T-cell (primary cell): ENCODE measurements at regions not wholly inside any gene's neighbourhood (a gene's known extent, or its start where the extent isn't known, plus 50 kb on each side); places are given as distances from the start of the nearest gene placed in this dataset.

Source experiments
- ATAC-seq, 4 experiments: fragments of 200-7000 bp in 3 of 4; fragments of 150-1000 bp in 1 of 4; cut with Tn5 transposase; replicated peaks in 1 of 4; 1 replicate in 3 of 4; 2 replicates in 1 of 4; pipeline ENCODE4 v1.10.0; 2021; ENCODE audit warnings: moderate library complexity in 3 of 4, mild to moderate bottlenecking in 2 of 4, moderate number of reproducible peaks in 1 of 4
- CTCF ChIA-PET, 2 donors: fragments of 300-600 bp; sonication (Branson Sonifier 250); formaldehyde crosslinking; loops; one replicate each; lab custom pipeline; 2022; ENCODE audit warnings: antibody characterized with exemption in 2 of 2; lab: Charles Lee
- POLR2A ChIA-PET, 2 donors: fragments of 300-600 bp; sonication (Branson Sonifier 250); formaldehyde crosslinking; loops; one replicate each; lab custom pipeline; 2022; ENCODE audit warnings: antibody characterized with exemption in 2 of 2; lab: Charles Lee
- DNase-seq, 35 experiments: peaks; one replicate each; pipeline versions ENCODE4 v3.0.0 to v3.0.0-alpha.2; 2013 to 2023
- H3K27ac ChIP-seq: one replicate; pipeline ENCODE4 v1.5.1; 2013; ENCODE audit warnings: low read length
- H3K27me3 ChIP-seq, 2 experiments: replicated peaks in 1 of 2; 1 replicate in 1 of 2; 2 replicates in 1 of 2; pipeline versions ENCODE4 v1.6.1 to v1.7.0; 2013; ENCODE audit warnings: low read length in 1 of 2, mixed read lengths in 1 of 2; ENCODE audit not compliant: control insufficient read depth in 2 of 2, insufficient read depth in 2 of 2; ENCODE audit errors: extremely low read depth in 1 of 2
- H3K36me3 ChIP-seq, 2 donors: 1 replicate in 1 of 2; 2 replicates in 1 of 2; pipeline versions ENCODE4 v1.6.1 to v1.7.0; 2013; ENCODE audit warnings: low read length in 1 of 2; ENCODE audit not compliant: control insufficient read depth in 2 of 2, insufficient read depth in 1 of 2; ENCODE audit errors: extremely low read depth in 1 of 2
- H3K4me1 ChIP-seq, 2 experiments: 1 replicate in 1 of 2; 2 replicates in 1 of 2; pipeline versions ENCODE4 v1.6.1 to v1.7.0; 2013; ENCODE audit warnings: low read length in 2 of 2, mixed read lengths in 1 of 2; ENCODE audit not compliant: insufficient read depth in 2 of 2, control insufficient read depth in 1 of 2; ENCODE audit errors: extremely low read depth in 1 of 2
- H3K4me3 ChIP-seq, 2 donors: 1 replicate in 1 of 2; 2 replicates in 1 of 2; pipeline versions ENCODE4 v1.5.1 to v1.7.0; 2013; ENCODE audit warnings: mild to moderate bottlenecking in 2 of 2, low read length in 1 of 2, moderate library complexity in 1 of 2; ENCODE audit not compliant: control insufficient read depth in 1 of 2; ENCODE audit errors: extremely low read depth in 1 of 2
- H3K9me3 ChIP-seq: 2 replicates; pipeline ENCODE4 v1.7.0; 2013
- H3K27ac Mint-ChIP-seq, 2 donors: one replicate each; pipeline ENCODE4 v1.8.0; 2020 to 2021; ENCODE audit warnings: mild to moderate bottlenecking in 2 of 2, mixed read lengths in 2 of 2
- H3K27me3 Mint-ChIP-seq, 2 donors: one replicate each; pipeline ENCODE4 v1.8.0; 2021 to 2022; ENCODE audit warnings: mixed read lengths in 2 of 2
- H3K36me3 Mint-ChIP-seq: one replicate; pipeline ENCODE4 v1.8.0; 2021; ENCODE audit warnings: mixed read lengths
- H3K4me1 Mint-ChIP-seq, 3 donors: one replicate each; pipeline ENCODE4 v1.8.0; 2020 to 2022; ENCODE audit warnings: mixed read lengths in 3 of 3, mild to moderate bottlenecking in 1 of 3
- H3K4me3 Mint-ChIP-seq, 3 donors: one replicate each; pipeline ENCODE4 v1.8.0; 2020 to 2022; ENCODE audit warnings: mild to moderate bottlenecking in 3 of 3, mixed read lengths in 3 of 3, moderate library complexity in 3 of 3
- H3K9me3 Mint-ChIP-seq, 3 donors: one replicate each; pipeline ENCODE4 v1.8.0; 2020 to 2022; ENCODE audit warnings: mixed read lengths in 3 of 3
- WGBS: methylation state at CpG from one replicate; pipeline ENCODE4 v1.1.5; 2013; ENCODE audit warnings: missing lambda C conversion rate; ENCODE audit not compliant: insufficient coverage; 5-methylcytosine and 5-hydroxymethylcytosine counted together

DNA sequence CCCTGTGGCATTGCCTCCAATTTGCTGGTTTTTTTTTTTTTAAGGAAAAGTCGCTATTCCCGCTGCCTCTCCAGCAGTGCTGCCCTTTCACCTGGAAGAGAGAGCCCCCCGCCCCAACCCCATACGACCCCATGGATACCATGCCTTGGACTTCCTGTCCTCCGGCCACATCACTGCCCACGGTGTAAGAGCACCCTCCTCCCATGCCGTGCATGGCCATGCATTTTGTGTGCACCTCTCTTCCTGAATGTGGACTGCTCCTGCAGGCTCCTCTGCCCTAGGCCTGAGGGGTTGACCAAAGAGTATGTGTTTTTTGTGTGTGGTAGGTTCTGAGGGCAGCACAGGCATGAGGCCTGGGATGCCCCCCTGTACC is 65.6 kb upstream of the SPON1 start:
- CTCF ChIA-PET: interaction anchor here in 1 of 2 donors (0.7 kb wide), 1 partner anchor 658 kb away, joined by 3 read pairs; no protein-coding TSS in a partner anchor
- no peaks in the 10 kb centered on the region for H3K9me3 ChIP-seq
- Mint-ChIP-seq H3K27me3 (peaks cover 0 to 4% of the 10 kb centered on the region in 2 donors), H3K9me3 (no peaks in the 10 kb centered on the region), H3K36me3 (no peaks in the 10 kb centered on the region), H3K27ac (no peak overlapping the region), H3K4me1 (peaks cover 4 to 15% (median 11%) of the 10 kb centered on the region in 3 donors), H3K4me3 (no peak overlapping the region)
- peaks cover 0 to 6% of the 10 kb centered on the region in 2 experiments for H3K27me3 ChIP-seq
- ATAC-seq (no peak), DNase-seq (no peak)
- WGBS: 86% methylated on average over 5 of the region's 7 CpGs
- H3K36me3 ChIP-seq: no peaks in the 10 kb centered on the region
- H3K4me1 ChIP-seq: no peaks in the 10 kb centered on the region
- H3K4me3 ChIP-seq: no peak overlapping the region
- no peak overlapping the region for H3K27ac ChIP-seq
- POLR2A ChIA-PET: no interaction called here

GRCh38 chr11:13897646-13898276 is 64.8 kb upstream of the SPON1 start:
- ATAC-seq (no peak), DNase-seq (no peak)
- no peaks in the 10 kb centered on the region for H3K36me3 ChIP-seq
- ChIA-PET POLR2A (no interaction called here), CTCF (no interaction called here)
- no peak overlapping the region for H3K27ac ChIP-seq
- H3K27me3 ChIP-seq: peaks cover 0 to 6% of the 10 kb centered on the region in 2 experiments
- Mint-ChIP-seq H3K27ac (no peak overlapping the region), H3K4me1 (peaks cover 2 to 9% (median 7%) of the 10 kb centered on the region in 3 donors), H3K4me3 (no peak overlapping the region), H3K9me3 (no peaks in the 10 kb centered on the region), H3K27me3 (peaks cover 0 to 4% of the 10 kb centered on the region in 2 donors), H3K36me3 (no peaks in the 10 kb centered on the region)
- H3K9me3 ChIP-seq: no peaks in the 10 kb centered on the region
- 82% methylated on average over 3 of the region's 6 CpGs for WGBS
- H3K4me1 ChIP-seq: no peaks in the 10 kb centered on the region
- no peak overlapping the region for H3K4me3 ChIP-seq

GRCh38 chr11:13899603-13900002 is 62.9 kb upstream of the SPON1 start:
- Mint-ChIP-seq H3K4me1 (peaks cover 2 to 9% (median 7%) of the 10 kb centered on the region in 3 donors), H3K27me3 (peaks cover 0 to 4% of the 10 kb centered on the region in 2 donors), H3K4me3 (no peak overlapping the region), H3K9me3 (no peaks in the 10 kb centered on the region), H3K27ac (no peak overlapping the region), H3K36me3 (no peaks in the 10 kb centered on the region)
- no peak for DNase-seq
- Histone ChIP-seq H3K27me3 (peaks cover 0 to 6% of the 10 kb centered on the region in 2 experiments), H3K27ac (no peak overlapping the region), H3K9me3 (peaks cover 3% of the 10 kb centered on the region), H3K4me3 (no peak overlapping the region), H3K4me1 (no peaks in the 10 kb centered on the region), H3K36me3 (no peaks in the 10 kb centered on the region)
- ATAC-seq: no peak
- ChIA-PET CTCF (no interaction called here), POLR2A (no interaction called here)

- ATAC-seq (no peak), DNase-seq (no peak)
- no peaks in the 10 kb centered on the region for H3K4me1 ChIP-seq
- H3K27ac ChIP-seq: no peak overlapping the region
- peaks cover 0 to 4% of the 10 kb centered on the region in 2 donors for H3K27me3 Mint-ChIP-seq
- H3K4me3 Mint-ChIP-seq: no peak overlapping the region
- ChIA-PET CTCF (no interaction called here), POLR2A (no interaction called here)
- no peaks in the 10 kb centered on the region for H3K36me3 ChIP-seq
- peaks cover 0 to 8% (median 7%) of the 10 kb centered on the region in 3 donors for H3K4me1 Mint-ChIP-seq
- no CpG with 5 or more reads among the region's 5 CpGs for WGBS
- H3K9me3 Mint-ChIP-seq: peaks cover 0 to 17% (median 9%) of the 10 kb centered on the region in 3 donors
- H3K36me3 Mint-ChIP-seq: no peaks in the 10 kb centered on the region
- H3K27me3 ChIP-seq: peaks cover 0 to 3% of the 10 kb centered on the region in 2 experiments
- no peak overlapping the region for H3K4me3 ChIP-seq
- H3K9me3 ChIP-seq: peaks cover 8% of the 10 kb centered on the region
- no peak overlapping the region for H3K27ac Mint-ChIP-seq
Observed at GRCh38 chr11:13902523-13902922, 60.0 kb upstream of the SPON1 start.

DNA sequence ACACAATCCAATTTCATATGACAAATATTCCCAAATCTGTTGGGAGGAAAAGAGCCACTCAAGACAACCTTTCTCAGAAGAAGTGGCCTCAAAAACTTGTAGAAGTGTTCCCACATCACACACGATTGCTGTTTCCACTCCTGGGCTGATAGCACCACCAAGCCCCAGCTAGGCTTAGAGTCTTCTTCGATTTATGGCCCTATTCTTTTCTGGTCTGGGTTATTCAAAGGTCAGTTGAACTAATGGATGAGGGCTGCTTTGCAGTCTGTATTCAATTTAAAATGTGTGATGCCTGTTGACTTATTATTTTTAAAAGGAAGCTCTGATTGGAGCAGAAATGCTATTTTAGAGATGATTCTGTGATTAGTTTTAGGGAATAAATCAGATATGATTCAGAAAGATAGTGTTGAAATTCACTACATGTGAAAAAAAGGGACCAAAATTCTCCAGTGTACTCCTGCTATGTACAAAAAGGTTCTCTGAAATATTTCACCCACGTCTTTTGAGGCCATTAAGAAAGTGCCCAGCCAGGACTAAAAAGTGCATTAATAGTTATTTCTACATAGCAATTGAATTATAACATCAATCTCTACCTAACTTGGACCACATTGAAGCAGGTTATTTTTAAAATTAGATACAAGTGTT is 57.3 kb upstream of the SPON1 start:
- CTCF ChIA-PET: no interaction called here

DNA sequence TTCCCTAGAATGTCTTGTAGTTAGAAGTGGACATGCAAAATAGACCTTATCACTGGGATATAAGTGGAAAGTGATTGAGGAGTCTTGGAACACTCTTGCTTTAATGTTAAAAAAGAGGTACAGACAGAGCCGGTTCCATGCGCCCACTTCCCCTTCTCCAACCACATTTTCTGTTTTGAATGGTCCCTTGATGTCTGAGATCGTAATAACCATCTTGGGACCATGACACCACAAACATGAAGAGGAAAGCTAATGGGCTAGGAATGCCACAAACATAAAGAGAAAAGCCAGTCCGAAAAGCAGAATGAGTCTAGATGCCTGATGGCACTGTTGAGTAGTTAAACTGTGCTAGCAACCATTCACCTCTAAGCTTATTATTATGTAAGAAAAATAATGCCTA is 54.8 kb upstream of the SPON1 start:
- no peak overlapping the region for H3K4me3 ChIP-seq
- H3K4me1 ChIP-seq: no peaks in the 10 kb centered on the region
- H3K27ac Mint-ChIP-seq: no peak overlapping the region
- H3K9me3 ChIP-seq: peaks cover 8% of the 10 kb centered on the region
- ChIA-PET CTCF (no interaction called here), POLR2A (no interaction called here)
- H3K4me3 Mint-ChIP-seq: no peak overlapping the region
- H3K27ac ChIP-seq: no peak overlapping the region
- H3K27me3 ChIP-seq: no peaks in the 10 kb centered on the region
- ATAC-seq (no peak), DNase-seq (no peak)
- H3K36me3 ChIP-seq: no peaks in the 10 kb centered on the region
- peaks cover 0 to 29% (median 17%) of the 10 kb centered on the region in 3 donors for H3K9me3 Mint-ChIP-seq
- no CpG with 5 or more reads among the region's 4 CpGs for WGBS
- H3K27me3 Mint-ChIP-seq: no peaks in the 10 kb centered on the region
- H3K36me3 Mint-ChIP-seq: peaks cover 3% of the 10 kb centered on the region
- H3K4me1 Mint-ChIP-seq: peaks cover 0 to 2% (median 2%) of the 10 kb centered on the region in 3 donors

More for the DNA sequence above, 57.3 kb upstream of the SPON1 start:
- no peak overlapping the region for H3K4me3 ChIP-seq
- H3K4me1 ChIP-seq: no peaks in the 10 kb centered on the region
- POLR2A ChIA-PET: no interaction called here
- Mint-ChIP-seq H3K27ac (no peak overlapping the region), H3K27me3 (no peaks in the 10 kb centered on the region), H3K4me3 (no peak overlapping the region), H3K4me1 (no peaks in the 10 kb centered on the region), H3K36me3 (peaks cover 3% of the 10 kb centered on the region), H3K9me3 (peaks cover 0 to 29% (median 15%) of the 10 kb centered on the region in 3 donors)
- ATAC-seq: no peak
- DNase-seq: no peak
- no peaks in the 10 kb centered on the region for H3K27me3 ChIP-seq
- H3K27ac ChIP-seq: no peak overlapping the region
- no peaks in the 10 kb centered on the region for H3K36me3 ChIP-seq
- peaks cover 8% of the 10 kb centered on the region for H3K9me3 ChIP-seq
- WGBS: 75% methylated on average over 1 of the region's 3 CpGs
